Right lobe of liver (tissue), 4 donors: ENCODE measurements at regions not wholly inside any gene's neighbourhood (a gene's known extent, or its start where the extent isn't known, plus 50 kb on each side); places are given as distances from the start of the nearest gene placed in this dataset.

Experiments
- CTCF ChIP-seq, 4 donors: fragments of 200-600 bp in 3 of 4; fragments of 450-650 bp in 1 of 4; IDR thresholded peaks; one replicate each; pipeline versions ENCODE4 v1.5.1 to v1.8.0; 2016 to 2022; ENCODE audit warnings: antibody characterized with exemption in 4 of 4, mild to moderate bottlenecking in 2 of 4
- POLR2A ChIP-seq: fragments of 450-650 bp; IDR thresholded peaks from one replicate; pipeline ENCODE4 v1.6.1; 2017; ENCODE audit warnings: antibody characterized with exemption, mild to moderate bottlenecking
- donor health status: DM: no; HTN: no; CAD: no.
- donor health status: DM: no; HTN: no; CAD: no.
- donor health status: DM: no; HTN: yes; CAD: no.

DNA sequence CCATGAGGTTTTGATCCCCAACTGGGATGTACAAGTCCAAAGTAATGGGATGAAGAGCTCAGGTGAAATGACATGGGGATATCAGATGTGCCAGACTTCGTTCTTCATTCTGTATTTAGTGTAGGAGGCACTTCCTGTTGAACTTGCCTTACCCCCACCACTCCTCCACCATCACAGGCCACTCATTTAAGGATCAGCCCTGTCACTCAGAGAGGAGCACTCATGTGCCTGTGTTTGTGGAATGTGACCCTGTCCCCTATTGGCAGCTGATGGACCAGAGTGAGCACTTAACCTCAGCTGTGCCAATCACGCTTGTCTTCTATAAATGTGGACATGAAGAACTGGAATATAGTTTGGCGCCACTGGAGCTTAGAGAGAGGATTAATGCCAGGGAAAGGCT lies 91.4 kb upstream of the CTTNBP2NL start:
- TF ChIP-seq CTCF (IDR thresholded peaks at IDR 0.05) (no peak), POLR2A (no peak)
